Gastroesophageal sphincter (tissue), 3 donors: ENCODE measurements at regions not wholly inside any gene's neighbourhood (a gene's known extent, or its start where the extent isn't known, plus 50 kb on each side); places are given as distances from the start of the nearest gene placed in this dataset.

Source experiments
- CTCF ChIP-seq, 4 experiments: fragments of 200-600 bp in 2 of 4; fragments of 450-650 bp in 2 of 4; sonication (generic) in 1 of 4; IDR thresholded peaks; one replicate each; pipeline ENCODE4 v1.5.1; 2017 to 2019; ENCODE audit warnings: antibody characterized with exemption in 4 of 4, mild to moderate bottlenecking in 2 of 4, moderate library complexity in 2 of 4
- POLR2A ChIP-seq, 2 donors: fragments of 450-650 bp; IDR thresholded peaks; one replicate each; pipeline ENCODE4 v1.6.1; 2017; ENCODE audit warnings: antibody characterized with exemption in 2 of 2, mild to moderate bottlenecking in 2 of 2, moderate library complexity in 1 of 2
- POLR2AphosphoS5 ChIP-seq: sonication (generic); formaldehyde crosslinking; IDR thresholded peaks from one replicate; pipeline ENCODE4 v1.6.1; 2017; ENCODE audit warnings: antibody characterized with exemption

GRCh38 chr9:79362100-79363081, 209.4 kb upstream of the TLE4 start:
- TF ChIP-seq POLR2A (IDR thresholded peaks at IDR 0.05) = no peak
- no peak for TF ChIP-seq CTCF (IDR thresholded peaks at IDR 0.05)
- TF ChIP-seq POLR2AphosphoS5 = no peak
